ENCODE measurements at regions not wholly inside any gene's neighbourhood (a gene's known extent, or its start where the extent isn't known, plus 50 kb on each side); places are given as distances from the start of the nearest gene placed in this dataset.

DNA sequence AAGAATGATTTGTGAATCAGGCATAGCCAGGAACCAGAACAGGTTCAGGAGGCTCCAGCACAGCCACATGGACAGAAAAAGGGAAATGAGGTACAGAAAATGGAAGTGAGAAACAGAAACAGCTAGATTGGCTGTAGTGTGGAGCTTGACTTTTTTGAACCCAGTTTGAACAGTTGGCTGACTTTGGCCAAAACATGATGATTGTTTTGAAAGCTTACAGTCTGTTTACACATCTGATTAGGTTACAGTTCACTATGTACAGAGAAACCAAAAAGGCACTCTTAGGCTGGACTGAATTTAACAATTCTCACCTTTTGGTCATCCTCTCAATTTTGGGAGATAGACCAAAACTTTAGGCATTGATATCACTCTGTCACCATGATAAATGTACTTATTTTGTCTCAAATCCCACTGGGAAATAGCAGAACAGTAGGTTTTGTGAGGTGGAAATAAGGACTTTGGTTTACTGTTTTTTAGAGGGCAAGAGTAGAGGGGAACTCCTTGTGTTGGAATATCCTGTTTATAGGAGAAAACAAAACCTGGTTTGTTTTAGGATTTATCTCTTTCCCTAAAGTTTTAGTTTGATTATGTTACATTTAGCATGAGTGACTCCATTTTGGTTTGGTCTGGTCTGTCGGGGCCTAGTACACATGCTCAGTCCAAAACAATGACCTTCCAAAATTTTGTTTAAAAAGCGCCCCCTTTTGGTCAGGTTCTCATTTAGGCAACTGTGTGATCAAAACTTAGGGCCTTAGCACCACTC is 123.1 kb downstream of the OLIG3 start:
- H3K36me3 Mint-ChIP-seq = no peaks in the 10 kb centered on the region
- TF ChIP-seq, protein P1, sequence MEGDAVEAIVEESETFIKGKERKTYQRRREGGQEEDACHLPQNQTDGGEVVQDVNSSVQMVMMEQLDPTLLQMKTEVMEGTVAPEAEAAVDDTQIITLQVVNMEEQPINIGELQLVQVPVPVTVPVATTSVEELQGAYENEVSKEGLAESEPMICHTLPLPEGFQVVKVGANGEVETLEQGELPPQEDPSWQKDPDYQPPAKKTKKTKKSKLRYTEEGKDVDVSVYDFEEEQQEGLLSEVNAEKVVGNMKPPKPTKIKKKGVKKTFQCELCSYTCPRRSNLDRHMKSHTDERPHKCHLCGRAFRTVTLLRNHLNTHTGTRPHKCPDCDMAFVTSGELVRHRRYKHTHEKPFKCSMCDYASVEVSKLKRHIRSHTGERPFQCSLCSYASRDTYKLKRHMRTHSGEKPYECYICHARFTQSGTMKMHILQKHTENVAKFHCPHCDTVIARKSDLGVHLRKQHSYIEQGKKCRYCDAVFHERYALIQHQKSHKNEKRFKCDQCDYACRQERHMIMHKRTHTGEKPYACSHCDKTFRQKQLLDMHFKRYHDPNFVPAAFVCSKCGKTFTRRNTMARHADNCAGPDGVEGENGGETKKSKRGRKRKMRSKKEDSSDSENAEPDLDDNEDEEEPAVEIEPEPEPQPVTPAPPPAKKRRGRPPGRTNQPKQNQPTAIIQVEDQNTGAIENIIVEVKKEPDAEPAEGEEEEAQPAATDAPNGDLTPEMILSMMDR (IDR thresholded peaks at IDR 0.05; ENCODE audit: unreplicated experiment) = no peak
- no peak for DNase-seq (ENCODE audit: low spot score in 2 of 2, unreplicated experiment in 2 of 2)
- H3K27ac Mint-ChIP-seq = no peak overlapping the region
- H3K27me3 Mint-ChIP-seq (ENCODE audit: low read depth) = no peaks in the 10 kb centered on the region
- no peaks in the 10 kb centered on the region for H3K9me3 Mint-ChIP-seq
- no peak overlapping the region for H3K4me3 Mint-ChIP-seq
- peaks cover 6% of the 10 kb centered on the region for H3K4me1 Mint-ChIP-seq

DNA sequence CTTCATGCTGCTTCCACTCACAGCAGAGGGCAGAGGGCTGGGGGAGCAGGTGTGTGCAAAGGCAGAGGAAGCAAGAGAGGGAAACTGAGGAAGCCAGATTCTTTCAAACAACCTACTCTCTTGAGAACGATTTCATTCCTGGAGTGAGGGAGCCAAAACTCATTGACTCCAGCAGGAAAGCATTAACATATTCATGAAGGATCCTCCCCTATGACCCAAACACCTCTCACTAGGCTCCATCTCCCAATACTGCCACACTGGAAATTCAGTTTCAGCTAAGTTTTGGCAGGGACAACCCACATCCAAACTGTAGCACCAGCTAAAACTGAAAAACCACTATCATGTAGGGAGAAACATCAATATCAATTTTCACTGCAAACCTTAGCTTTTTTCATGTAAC is 125.1 kb downstream of the OLIG3 start:
- TF ChIP-seq, protein P1 (IDR thresholded peaks at IDR 0.05; ENCODE audit: unreplicated experiment) = no peak
- Mint-ChIP-seq H3K27ac (no peak overlapping the region), H3K36me3 (no peaks in the 10 kb centered on the region), H3K9me3 (no peaks in the 10 kb centered on the region), H3K27me3 (ENCODE audit: low read depth) (no peaks in the 10 kb centered on the region), H3K4me1 (peaks cover 6% of the 10 kb centered on the region), H3K4me3 (no peak overlapping the region)
- DNase-seq (ENCODE audit: low spot score in 2 of 2, unreplicated experiment in 2 of 2) = no peak

DNA sequence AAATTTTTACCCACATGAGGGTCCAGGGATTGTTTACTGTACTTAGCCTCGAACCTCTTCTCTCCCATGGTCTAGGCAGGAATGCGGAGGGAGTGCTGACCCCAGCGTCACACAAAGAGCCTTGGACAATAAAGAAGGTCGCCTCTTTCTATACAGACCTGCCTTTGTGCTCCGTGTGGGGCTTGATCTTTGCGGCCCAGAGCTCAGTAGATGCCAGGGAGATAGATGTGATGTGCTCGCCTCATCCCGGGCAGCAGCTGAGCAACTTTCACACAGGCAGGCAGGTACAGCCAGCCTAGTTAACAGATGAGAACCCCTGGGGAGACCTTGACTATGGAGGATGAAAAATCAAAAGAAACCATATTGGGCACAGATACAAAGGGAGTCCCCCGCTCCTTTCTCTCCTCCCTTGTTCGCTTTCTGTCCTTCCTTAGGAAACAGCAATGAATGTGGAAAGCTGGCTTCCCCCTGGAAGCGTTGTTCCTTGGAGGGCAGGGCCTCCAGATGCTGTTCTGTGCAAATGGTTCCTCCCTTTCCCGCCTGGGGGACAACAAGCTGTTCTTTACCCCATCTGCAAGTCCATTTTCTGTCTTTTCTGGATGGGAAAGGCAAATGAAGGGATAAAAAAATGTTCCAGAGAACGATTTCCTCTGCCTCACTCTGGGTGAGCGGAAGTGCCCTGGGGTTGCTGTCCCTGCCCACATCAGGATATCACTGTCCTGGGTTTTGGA is 128.3 kb downstream of the OLIG3 start:
- DNase-seq (ENCODE audit: low spot score in 2 of 2, unreplicated experiment in 2 of 2) = no peak
- Mint-ChIP-seq H3K36me3 (no peaks in the 10 kb centered on the region), H3K27me3 (ENCODE audit: low read depth) (no peaks in the 10 kb centered on the region), H3K4me1 (peaks cover 18% of the 10 kb centered on the region), H3K27ac (no peak overlapping the region), H3K4me3 (no peak overlapping the region), H3K9me3 (no peaks in the 10 kb centered on the region)
- TF ChIP-seq, protein P1 (IDR thresholded peaks at IDR 0.05; ENCODE audit: unreplicated experiment) = no peak

DNA sequence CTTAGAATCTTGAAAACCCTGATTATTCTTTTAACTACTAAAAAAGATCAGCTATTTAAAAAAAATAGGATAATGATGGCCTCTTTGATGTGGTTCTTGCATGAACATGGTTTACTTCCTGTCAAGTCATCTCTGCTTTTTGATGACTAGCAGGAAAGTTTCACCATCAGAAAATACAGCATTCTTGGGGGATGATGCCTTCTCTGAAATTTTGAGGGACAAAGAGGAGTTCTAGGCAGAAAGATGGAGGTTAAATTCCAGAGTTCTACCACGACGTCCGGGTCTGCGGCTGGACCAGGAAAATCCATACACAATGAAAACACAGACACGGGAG is 130.4 kb downstream of the OLIG3 start:
- H3K9me3 Mint-ChIP-seq = no peaks in the 10 kb centered on the region
- TF ChIP-seq, protein P1 (IDR thresholded peaks at IDR 0.05; ENCODE audit: unreplicated experiment) = no peak
- no peaks in the 10 kb centered on the region for H3K36me3 Mint-ChIP-seq
- no peak for DNase-seq (ENCODE audit: low spot score in 2 of 2, unreplicated experiment in 2 of 2)
- H3K4me1 Mint-ChIP-seq = peaks cover 16% of the 10 kb centered on the region
- no peak overlapping the region for H3K27ac Mint-ChIP-seq
- H3K27me3 Mint-ChIP-seq (ENCODE audit: low read depth) = no peaks in the 10 kb centered on the region
- no peak overlapping the region for H3K4me3 Mint-ChIP-seq

DNA sequence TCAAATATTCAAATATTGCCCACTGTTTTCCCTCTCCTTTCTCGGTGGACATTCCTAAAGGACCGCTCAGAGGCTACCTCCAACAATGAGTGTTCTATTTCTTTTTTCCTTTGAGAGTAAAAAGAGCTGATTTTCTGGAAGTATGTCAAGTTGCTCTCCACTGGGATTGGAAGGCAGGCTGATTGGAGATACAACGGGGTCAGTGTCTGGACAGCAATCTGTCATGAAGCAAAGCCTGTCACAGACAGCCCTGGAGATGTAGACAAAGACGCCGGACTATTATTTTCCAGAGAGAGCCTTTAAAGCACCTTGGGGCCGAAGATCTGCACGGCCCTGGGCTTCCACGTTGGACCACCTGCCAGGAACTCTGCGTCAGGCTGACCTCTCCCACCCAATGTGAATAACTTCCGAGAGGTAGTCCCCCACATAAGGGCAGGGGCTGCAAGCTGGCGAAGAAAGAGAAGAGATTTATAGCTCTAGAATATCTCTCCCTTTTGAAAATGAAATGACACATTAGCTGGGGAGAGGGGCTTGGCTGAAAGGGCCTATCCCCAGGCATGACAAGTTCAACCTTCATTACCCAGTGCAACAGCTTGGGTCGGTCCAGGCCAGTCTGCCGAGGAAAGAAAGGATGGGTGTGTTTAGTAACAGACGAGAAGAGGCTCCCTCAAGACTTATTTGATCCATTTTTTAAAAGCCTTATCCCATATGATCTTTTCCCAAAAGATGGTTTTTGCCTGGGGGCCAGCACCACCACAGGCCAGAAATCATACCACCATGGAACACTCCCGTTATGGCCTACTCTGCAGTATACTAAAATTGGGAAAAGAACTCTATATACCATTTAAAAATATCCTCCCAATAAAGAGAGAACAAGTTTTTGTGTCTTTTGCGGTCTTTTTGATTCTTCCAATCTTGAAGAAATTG is 131.1 kb downstream of the OLIG3 start:
- Mint-ChIP-seq H3K36me3 (no peaks in the 10 kb centered on the region), H3K27me3 (ENCODE audit: low read depth) (no peaks in the 10 kb centered on the region), H3K9me3 (no peaks in the 10 kb centered on the region), H3K27ac (peak overlapping the region; percentile 40), H3K4me3 (no peak overlapping the region), H3K4me1 (peaks cover 18% of the 10 kb centered on the region)
- no peak for DNase-seq (ENCODE audit: low spot score in 2 of 2, unreplicated experiment in 2 of 2)
- TF ChIP-seq, protein P1 (IDR thresholded peaks at IDR 0.05; ENCODE audit: unreplicated experiment) = no peak
